Testis (tissue), 2 donors: ENCODE measurements at regions not wholly inside any gene's neighbourhood (a gene's known extent, or its start where the extent isn't known, plus 50 kb on each side); places are given as distances from the start of the nearest gene placed in this dataset.
A peak's percentile ranks its signal among the peaks of the same experiment; 100 is the strongest.

Source experiments
- POLR2A ChIP-seq: fragments of 450-650 bp; IDR thresholded peaks from one replicate; pipeline ENCODE4 v1.6.1; 2017; ENCODE audit warnings: antibody characterized with exemption, mild to moderate bottlenecking, moderate library complexity
- TF ChIP-seq, protein P1 (sequence below), 3 experiments: fragments of 450-650 bp in 2 of 3; fragments of 200-600 bp in 1 of 3; sonication (generic) in 1 of 3; IDR thresholded peaks; one replicate each; pipeline ENCODE4 v1.5.1; 2016 to 2019; ENCODE audit warnings: antibody characterized with exemption in 3 of 3, mild to moderate bottlenecking in 2 of 3, moderate library complexity in 1 of 3

DNA sequence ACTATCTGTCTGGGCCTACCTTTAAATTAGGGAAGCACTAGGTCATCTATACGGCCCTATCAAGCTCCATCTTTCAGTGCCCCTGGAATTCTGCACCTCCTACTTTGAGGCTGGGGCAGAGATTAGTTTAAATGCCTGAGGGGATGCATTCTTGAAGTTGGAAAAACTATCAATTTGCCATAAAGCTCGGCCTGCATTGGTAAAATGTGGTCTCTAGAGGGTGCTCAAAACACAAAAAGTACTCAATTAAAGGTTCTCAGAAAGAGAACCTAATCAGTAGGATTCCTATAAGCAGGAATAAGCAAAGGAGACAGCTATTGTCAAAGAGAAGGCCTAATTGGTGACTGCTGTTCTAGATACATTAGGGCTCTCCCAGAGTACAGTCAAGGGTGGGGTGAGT is 111.7 kb downstream of the AMER1 start:
- TF ChIP-seq, protein P1, sequence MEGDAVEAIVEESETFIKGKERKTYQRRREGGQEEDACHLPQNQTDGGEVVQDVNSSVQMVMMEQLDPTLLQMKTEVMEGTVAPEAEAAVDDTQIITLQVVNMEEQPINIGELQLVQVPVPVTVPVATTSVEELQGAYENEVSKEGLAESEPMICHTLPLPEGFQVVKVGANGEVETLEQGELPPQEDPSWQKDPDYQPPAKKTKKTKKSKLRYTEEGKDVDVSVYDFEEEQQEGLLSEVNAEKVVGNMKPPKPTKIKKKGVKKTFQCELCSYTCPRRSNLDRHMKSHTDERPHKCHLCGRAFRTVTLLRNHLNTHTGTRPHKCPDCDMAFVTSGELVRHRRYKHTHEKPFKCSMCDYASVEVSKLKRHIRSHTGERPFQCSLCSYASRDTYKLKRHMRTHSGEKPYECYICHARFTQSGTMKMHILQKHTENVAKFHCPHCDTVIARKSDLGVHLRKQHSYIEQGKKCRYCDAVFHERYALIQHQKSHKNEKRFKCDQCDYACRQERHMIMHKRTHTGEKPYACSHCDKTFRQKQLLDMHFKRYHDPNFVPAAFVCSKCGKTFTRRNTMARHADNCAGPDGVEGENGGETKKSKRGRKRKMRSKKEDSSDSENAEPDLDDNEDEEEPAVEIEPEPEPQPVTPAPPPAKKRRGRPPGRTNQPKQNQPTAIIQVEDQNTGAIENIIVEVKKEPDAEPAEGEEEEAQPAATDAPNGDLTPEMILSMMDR (IDR thresholded peaks at IDR 0.05) = peak in 1 of 3 experiments; percentile 6
- TF ChIP-seq POLR2A = no peak
